COLO668 (cell line): ENCODE measurements at regions not wholly inside any gene's neighbourhood (a gene's known extent, or its start where the extent isn't known, plus 50 kb on each side); places are given as distances from the start of the nearest gene placed in this dataset.

Experiments used
- DNase-seq: peaks from one replicate; lab custom pipeline; 2025; ENCODE audit not compliant: unreplicated experiment; lab: John Stamatoyannopoulos, UW

- DNase-seq: no peak
Measured at GRCh38 chr10:62545160-62546066, 171.2 kb downstream of the ZNF365 start.

- DNase-seq: no peak
Measured at GRCh38 chr10:62548686-62549085, 174.5 kb downstream of the ZNF365 start.

- DNase-seq: no peak
Measured at GRCh38 chr10:62550173-62550572, 176.0 kb downstream of the ZNF365 start.

GRCh38 chr10:62554632-62555199 lies 180.5 kb downstream of the ZNF365 start:
- DNase-seq: peak; percentile 3

GRCh38 chr10:62559481-62560200 lies 185.5 kb downstream of the ZNF365 start:
- no peak for DNase-seq

GRCh38 chr10:62560201-62560819 lies 186.1 kb downstream of the ZNF365 start:
- no peak for DNase-seq

GRCh38 chr10:62561151-62561550 lies 187.0 kb downstream of the ZNF365 start:
- DNase-seq: no peak

GRCh38 chr10:62562101-62562500 lies 187.9 kb downstream of the ZNF365 start:
- no peak for DNase-seq

- DNase-seq: no peak
Measured at GRCh38 chr10:62562795-62563194, 188.6 kb downstream of the ZNF365 start.

- DNase-seq: no peak
Measured at GRCh38 chr10:62573929-62574328, 199.8 kb downstream of the ZNF365 start.

- no peak for DNase-seq
Measured at GRCh38 chr10:62577076-62577475, 202.9 kb downstream of the ZNF365 start.

GRCh38 chr10:62577666-62578291 lies 203.6 kb downstream of the ZNF365 start:
- no peak for DNase-seq

GRCh38 chr10:62578301-62578700 lies 204.1 kb downstream of the ZNF365 start:
- DNase-seq: no peak

GRCh38 chr10:62578916-62579315 lies 204.7 kb downstream of the ZNF365 start:
- no peak for DNase-seq

- no peak for DNase-seq
Measured at GRCh38 chr10:62580396-62580795, 206.2 kb downstream of the ZNF365 start.

- DNase-seq: no peak
Measured at GRCh38 chr10:62581351-62581750, 207.2 kb downstream of the ZNF365 start.

- DNase-seq: no peak
Measured at GRCh38 chr10:62582101-62582705, 208.0 kb downstream of the ZNF365 start.

- no peak for DNase-seq
Measured at GRCh38 chr10:62582804-62583208, 208.6 kb downstream of the ZNF365 start.

- no peak for DNase-seq
Measured at GRCh38 chr10:62583876-62584615, 209.9 kb downstream of the ZNF365 start.

GRCh38 chr10:62584731-62585130 lies 210.6 kb downstream of the ZNF365 start:
- no peak for DNase-seq
